SU-DHL-6 (cell line): ENCODE measurements at regions not wholly inside any gene's neighbourhood (a gene's known extent, or its start where the extent isn't known, plus 50 kb on each side); places are given as distances from the start of the nearest gene placed in this dataset.

Source experiments
- H2AFZ ChIP-seq: fragments of 200-600 bp; sonication (generic); 2 replicates; pipeline ENCODE4 v1.6.1; 2014; ENCODE audit warnings: low read depth, mild to moderate bottlenecking, moderate library complexity, mixed read lengths, antibody characterized with exemption, low read length; ENCODE audit not compliant: severe bottlenecking
- H3F3A ChIP-seq: fragments of 200-600 bp; shearing (Covaris generic); 2 replicates; pipeline ENCODE4 v1.6.0; 2016; ENCODE audit warnings: antibody characterized with exemption, mild to moderate bottlenecking; ENCODE audit not compliant: insufficient read depth
- H3K27ac ChIP-seq: fragments of 200-600 bp; sonication (generic); 2 replicates; pipeline ENCODE4 v1.5.1; 2016; ENCODE audit warnings: low read depth, mild to moderate bottlenecking, low read length, moderate library complexity, mixed read lengths
- H3K27me3 ChIP-seq: fragments of 200-600 bp; sonication (generic), shearing (Covaris generic); 2 replicates; pipeline ENCODE4 v1.6.0; 2014; ENCODE audit warnings: mild to moderate bottlenecking, low read length
- H3K36me3 ChIP-seq: fragments of 200-600 bp; sonication (generic); 2 replicates; pipeline ENCODE4 v1.6.1; 2014; ENCODE audit warnings: mild to moderate bottlenecking, low read length, mixed read lengths
- H3K4me2 ChIP-seq: fragments of 300-600, 200-600 bp; shearing (Covaris generic), sonication (generic); 2 replicates; pipeline ENCODE4 v1.6.0; 2014; ENCODE audit warnings: low read length, low read depth, mild to moderate bottlenecking; ENCODE audit not compliant: poor library complexity, severe bottlenecking
- H3K4me3 ChIP-seq: fragments of 200-600 bp; sonication (generic); 2 replicates; pipeline ENCODE4 v1.5.1; 2014; ENCODE audit warnings: antibody characterized with exemption, low read length, mild to moderate bottlenecking, mixed read lengths; ENCODE audit not compliant: insufficient read depth, poor library complexity, severe bottlenecking
- H3K79me2 ChIP-seq: fragments of 200-600 bp; sonication (generic); 2 replicates; pipeline ENCODE4 v1.6.1; 2014; ENCODE audit warnings: mild to moderate bottlenecking, low read length, moderate library complexity; ENCODE audit not compliant: insufficient read depth
- H3K9ac ChIP-seq: fragments of 200-600 bp; sonication (generic); 2 replicates; pipeline ENCODE4 v1.7.0; 2014; ENCODE audit warnings: mild to moderate bottlenecking, low read length
- H3K9me2 ChIP-seq: fragments of 200-600 bp; sonication (generic); replicated peaks from 2 replicates; pipeline ENCODE4 v1.6.1; 2014; ENCODE audit warnings: low read length; ENCODE audit not compliant: insufficient read depth
- H3K9me3 ChIP-seq: fragments of 200-600 bp; sonication (generic); 2 replicates; pipeline ENCODE4 v1.6.1; 2014; ENCODE audit warnings: low read length, mixed read lengths; ENCODE audit not compliant: insufficient read depth
- H4K20me1 ChIP-seq: fragments of 200-600 bp; sonication (generic); 2 replicates; pipeline ENCODE4 v1.6.1; 2014; ENCODE audit warnings: low read depth, mild to moderate bottlenecking, antibody characterized with exemption, low read length, moderate library complexity, mixed read lengths
- CTCF ChIP-seq: fragments of 200-600 bp; sonication (generic); IDR thresholded peaks from one replicate; pipeline ENCODE4 v1.5.1; 2017; ENCODE audit warnings: antibody characterized with exemption, mild to moderate bottlenecking, low read length, moderate library complexity; ENCODE audit not compliant: insufficient read depth, poor library complexity, severe bottlenecking
- EZH2phosphoT487 ChIP-seq: fragments of 200-600 bp; sonication (generic), shearing (Covaris generic); conservative IDR thresholded peaks from 2 replicates; pipeline ENCODE4 v1.6.1; 2018; ENCODE audit warnings: mild to moderate bottlenecking, antibody characterized with exemption, low read length, moderate library complexity, mixed read lengths

- Histone ChIP-seq H3K27ac (no peak overlapping the region), H3K9ac (no peak overlapping the region), H4K20me1 (no peaks in the 10 kb centered on the region), H3K36me3 (no peaks in the 10 kb centered on the region), H3K9me3 (0 out of 2 replicates have a peak, but pooled peaks cover 5% of the 10 kb centered on the region), H3K79me2 (no peaks in the 10 kb centered on the region), H3K4me2 (no peak overlapping the region), H3K9me2 (no peaks in the 10 kb centered on the region), H3F3A (no peaks in the 10 kb centered on the region), H2AFZ (no peak overlapping the region), H3K27me3 (no peaks in the 10 kb centered on the region), H3K4me3 (no peak overlapping the region)
- TF ChIP-seq EZH2phosphoT487 (no peak), CTCF (no peak)
These were observed 59.6 kb upstream of the CYYR1 start for GRCh38 chr21:26632691-26633090.

GRCh38 chr21:26626187-26626586, 53.1 kb upstream of the CYYR1 start:
- Histone ChIP-seq H3K79me2 (no peaks in the 10 kb centered on the region), H3K9me3 (no peaks in the 10 kb centered on the region), H3F3A (no peaks in the 10 kb centered on the region), H3K4me2 (no peak overlapping the region), H3K36me3 (no peaks in the 10 kb centered on the region), H3K27ac (no peak overlapping the region), H3K27me3 (no peaks in the 10 kb centered on the region), H3K4me3 (no peak overlapping the region), H4K20me1 (no peaks in the 10 kb centered on the region), H2AFZ (no peak overlapping the region), H3K9me2 (no peaks in the 10 kb centered on the region), H3K9ac (no peak overlapping the region)
- TF ChIP-seq EZH2phosphoT487 (no peak), CTCF (no peak)

DNA sequence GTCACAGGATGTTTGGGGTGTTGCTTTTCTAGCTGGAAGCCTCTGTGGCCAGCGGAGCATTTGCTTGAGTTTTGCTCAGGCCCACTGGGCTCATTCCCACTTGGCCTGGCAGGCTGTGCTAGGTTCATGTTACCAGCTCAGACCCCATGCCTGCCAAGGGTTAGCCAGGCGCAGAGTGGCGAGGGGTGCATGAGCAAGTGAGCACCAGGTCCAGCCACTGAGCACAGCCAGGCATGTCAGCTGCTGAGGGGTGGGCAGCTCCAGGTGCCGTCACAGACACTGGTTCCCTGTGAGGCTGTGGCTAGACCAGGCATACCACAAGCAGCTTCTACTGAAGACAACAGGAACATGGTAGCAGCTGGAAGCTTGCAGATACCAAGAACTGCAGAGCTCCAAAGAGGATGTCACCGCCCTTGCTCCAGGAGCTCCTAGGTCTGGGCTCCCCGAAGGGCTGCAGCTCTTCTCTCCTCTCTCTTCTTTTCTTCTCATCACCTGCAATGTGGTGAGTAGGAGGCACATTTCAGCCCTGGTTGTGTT, 52.0 kb upstream of the CYYR1 start:
- H3K4me3 ChIP-seq: no peak overlapping the region
- no peaks in the 10 kb centered on the region for H3K27me3 ChIP-seq
- no peak for TF ChIP-seq CTCF
- no peak for TF ChIP-seq EZH2phosphoT487
- no peaks in the 10 kb centered on the region for H3K79me2 ChIP-seq
- no peak overlapping the region for H3K27ac ChIP-seq
- H2AFZ ChIP-seq: no peak overlapping the region
- H3K4me2 ChIP-seq: no peak overlapping the region
- H3K9me3 ChIP-seq: no peaks in the 10 kb centered on the region
- H3K36me3 ChIP-seq: no peaks in the 10 kb centered on the region
- no peaks in the 10 kb centered on the region for H3K9me2 ChIP-seq
- H3K9ac ChIP-seq: no peak overlapping the region
- no peaks in the 10 kb centered on the region for H3F3A ChIP-seq
- no peaks in the 10 kb centered on the region for H4K20me1 ChIP-seq
